ENCODE measurements at regions not wholly inside any gene's neighbourhood (a gene's known extent, or its start where the extent isn't known, plus 50 kb on each side); places are given as distances from the start of the nearest gene placed in this dataset.
"Not testable (repeated sequence)": the region's sequence is repeated elsewhere in the genome, so short reads cannot be mapped to it uniquely, and the experiment has no call there.

GRCh38 chr7:125814100-125814499 is 884.5 kb upstream of the POT1 start:
- DNase-seq (ENCODE audit: low spot score) = no peak
- H3K9me3 ChIP-seq (ENCODE audit: low read depth) = no peaks in the 10 kb centered on the region

GRCh38 chr7:125806491-125806890 is 876.9 kb upstream of the POT1 start:
- H2AFZ ChIP-seq (replicated peaks); H4K20me1 ChIP-seq (ENCODE audit: low read depth); H3K4me3 Mint-ChIP-seq; H3K27ac ChIP-seq; H3F3A ChIP-seq (ENCODE audit: low read depth); DNase-seq (ENCODE audit: low spot score); H3K9me3 Mint-ChIP-seq; H3K9me3 ChIP-seq (ENCODE audit: low read depth); H3K36me3 Mint-ChIP-seq; H3K27ac Mint-ChIP-seq; H3K4me1 ChIP-seq; H3K9ac ChIP-seq; H3K27me3 ChIP-seq; H3K27me3 Mint-ChIP-seq (ENCODE audit: insufficient read depth, low read depth); H3K4me3 ChIP-seq; H3K4me1 Mint-ChIP-seq; H3K79me2 ChIP-seq (ENCODE audit: low read depth); H3K36me3 ChIP-seq; H3K4me2 ChIP-seq: not testable (repeated sequence)

More at GRCh38 chr7:125814100-125814499, 884.5 kb upstream of the POT1 start:
- no peak overlapping the region for H3K9ac ChIP-seq
- H4K20me1 ChIP-seq (ENCODE audit: low read depth) = no peaks in the 10 kb centered on the region
- no peak overlapping the region for H3K27ac ChIP-seq
- Mint-ChIP-seq H3K9me3 (no peaks in the 10 kb centered on the region), H3K36me3 (no peaks in the 10 kb centered on the region), H3K27ac (no peak overlapping the region), H3K4me3 (no peak overlapping the region), H3K4me1 (no peaks in the 10 kb centered on the region), H3K27me3 (ENCODE audit: insufficient read depth, low read depth) (no peaks in the 10 kb centered on the region)
- no peak overlapping the region for H2AFZ ChIP-seq (replicated peaks)
- no peak overlapping the region for H3K4me2 ChIP-seq
- H3K79me2 ChIP-seq (ENCODE audit: low read depth) = no peaks in the 10 kb centered on the region
- H3F3A ChIP-seq (ENCODE audit: low read depth) = no peaks in the 10 kb centered on the region
- H3K4me1 ChIP-seq = no peaks in the 10 kb centered on the region
- no peaks in the 10 kb centered on the region for H3K36me3 ChIP-seq
- H3K4me3 ChIP-seq = no peak overlapping the region
- H3K27me3 ChIP-seq = no peaks in the 10 kb centered on the region
- TF ChIP-seq EZH2phosphoT487 (IDR thresholded peaks at IDR 0.05) (no peak), EZH2 (IDR thresholded peaks at IDR 0.05) (no peak), CTCF (IDR thresholded peaks at IDR 0.05) (no peak)

GRCh38 chr7:125804273-125804672 is 874.6 kb upstream of the POT1 start:
- H3K36me3 Mint-ChIP-seq = no peaks in the 10 kb centered on the region
- no peaks in the 10 kb centered on the region for H3K9me3 Mint-ChIP-seq
- H3K27ac Mint-ChIP-seq = no peak overlapping the region

GRCh38 chr7:125780153-125780552 is 850.5 kb upstream of the POT1 start:
- H3K27ac ChIP-seq = no peak overlapping the region
- no peaks in the 10 kb centered on the region for H3F3A ChIP-seq (ENCODE audit: low read depth)
- H3K4me1 ChIP-seq = no peaks in the 10 kb centered on the region
- no peak overlapping the region for H3K4me3 ChIP-seq
- TF ChIP-seq CTCF (IDR thresholded peaks at IDR 0.05) = no peak
- TF ChIP-seq EZH2phosphoT487 (IDR thresholded peaks at IDR 0.05) = no peak
- TF ChIP-seq EZH2 (IDR thresholded peaks at IDR 0.05) = no peak
- H3K9me3 ChIP-seq (ENCODE audit: low read depth) = no peaks in the 10 kb centered on the region
- no peaks in the 10 kb centered on the region for H3K27me3 Mint-ChIP-seq (ENCODE audit: insufficient read depth, low read depth)
- H3K4me3 Mint-ChIP-seq = no peak overlapping the region
- H2AFZ ChIP-seq (replicated peaks) = no peak overlapping the region
- H3K79me2 ChIP-seq (ENCODE audit: low read depth) = no peaks in the 10 kb centered on the region
- no peaks in the 10 kb centered on the region for H3K36me3 ChIP-seq
- no peaks in the 10 kb centered on the region for H3K9me3 Mint-ChIP-seq
- no peaks in the 10 kb centered on the region for H3K36me3 Mint-ChIP-seq
- no peaks in the 10 kb centered on the region for H4K20me1 ChIP-seq (ENCODE audit: low read depth)
- no peaks in the 10 kb centered on the region for H3K4me1 Mint-ChIP-seq
- H3K4me2 ChIP-seq = no peak overlapping the region
- no peak overlapping the region for H3K27ac Mint-ChIP-seq
- no peak overlapping the region for H3K9ac ChIP-seq
- H3K27me3 ChIP-seq = no peaks in the 10 kb centered on the region
- DNase-seq (ENCODE audit: low spot score) = no peak

More at GRCh38 chr7:125804273-125804672, 874.6 kb upstream of the POT1 start:
- H3K9ac ChIP-seq = no peak overlapping the region
- no peak overlapping the region for H2AFZ ChIP-seq (replicated peaks)
- no peaks in the 10 kb centered on the region for H3K36me3 ChIP-seq
- no peak overlapping the region for H3K27ac ChIP-seq
- no peak overlapping the region for H3K4me2 ChIP-seq
- no peaks in the 10 kb centered on the region for H3K9me3 ChIP-seq (ENCODE audit: low read depth)
- TF ChIP-seq CTCF (IDR thresholded peaks at IDR 0.05) = no peak
- no peak for TF ChIP-seq EZH2phosphoT487 (IDR thresholded peaks at IDR 0.05)
- TF ChIP-seq EZH2 (IDR thresholded peaks at IDR 0.05) = no peak
- no peak overlapping the region for H3K4me3 ChIP-seq
- H3K4me3 Mint-ChIP-seq = no peak overlapping the region
- H3K27me3 ChIP-seq = no peaks in the 10 kb centered on the region
- DNase-seq (ENCODE audit: low spot score) = no peak
- no peaks in the 10 kb centered on the region for H3K4me1 Mint-ChIP-seq
- no peaks in the 10 kb centered on the region for H3K79me2 ChIP-seq (ENCODE audit: low read depth)
- H3K27me3 Mint-ChIP-seq (ENCODE audit: insufficient read depth, low read depth) = no peaks in the 10 kb centered on the region
- no peaks in the 10 kb centered on the region for H3F3A ChIP-seq (ENCODE audit: low read depth)
- no peaks in the 10 kb centered on the region for H3K4me1 ChIP-seq
- no peaks in the 10 kb centered on the region for H4K20me1 ChIP-seq (ENCODE audit: low read depth)
